GM12892 (cell line): ENCODE measurements at regions not wholly inside any gene's neighbourhood (a gene's known extent, or its start where the extent isn't known, plus 50 kb on each side); places are given as distances from the start of the nearest gene placed in this dataset.

Source experiments
- DNase-seq: peaks from one replicate; pipeline ENCODE4 v3.0.0; 2011; ENCODE audit not compliant: insufficient read length
- FAIRE-seq: peaks from 2 replicates; lab custom pipeline; 2011; peaks lifted over from hg19 to GRCh38; lab: Jason Lieb, UNC
- POLR2A ChIP-seq: IDR thresholded peaks from 2 replicates; pipeline ENCODE4 v1.6.1; 2011; ENCODE audit warnings: low read depth, low read length, control low read depth
- POLR2AphosphoS5 ChIP-seq: IDR thresholded peaks from 2 replicates; pipeline ENCODE4 v1.6.1; 2011; ENCODE audit warnings: low read depth, low read length, control low read depth
- TAF1 ChIP-seq: IDR thresholded peaks from 2 replicates; pipeline ENCODE4 v1.6.1; 2011; ENCODE audit warnings: low read depth, mild to moderate bottlenecking, control low read depth, low read length, borderline replicate concordance

GRCh38 chr5:85684351-85684750 lies 933.4 kb upstream of the COX7C start:
- DNase-seq (no peak), FAIRE-seq (no peak)
- TF ChIP-seq POLR2A (no peak), TAF1 (no peak), POLR2AphosphoS5 (no peak)

- TF ChIP-seq TAF1, result no peak
- no peak for TF ChIP-seq POLR2AphosphoS5
- TF ChIP-seq POLR2A, result no peak
- FAIRE-seq (no peak), DNase-seq (no peak)
Measured at GRCh38 chr5:85703296-85703695, 914.4 kb upstream of the COX7C start.

- FAIRE-seq, result no peak
- TF ChIP-seq POLR2AphosphoS5 (no peak), TAF1 (no peak), POLR2A (no peak)
- DNase-seq, result no peak
Measured at GRCh38 chr5:85709728-85710127, 908.0 kb upstream of the COX7C start.

GRCh38 chr5:85716344-85717202 lies 901.2 kb upstream of the COX7C start:
- TF ChIP-seq TAF1, result no peak
- no peak for TF ChIP-seq POLR2AphosphoS5
- DNase-seq (no peak), FAIRE-seq (no peak)

- no peak for FAIRE-seq
- DNase-seq, result no peak
- TF ChIP-seq POLR2AphosphoS5 (no peak), POLR2A (no peak), TAF1 (no peak)
Measured at GRCh38 chr5:85717203-85717563, 900.6 kb upstream of the COX7C start.

- no peak for DNase-seq
- FAIRE-seq, result no peak
- TF ChIP-seq POLR2AphosphoS5 (no peak), POLR2A (no peak), TAF1 (no peak)
Measured at GRCh38 chr5:85732185-85732584, 885.6 kb upstream of the COX7C start.

GRCh38 chr5:85741972-85742371 lies 875.8 kb upstream of the COX7C start:
- no peak for TF ChIP-seq POLR2A
- no peak for TF ChIP-seq TAF1
- no peak for TF ChIP-seq POLR2AphosphoS5
- FAIRE-seq, result no peak
- DNase-seq, result no peak

- TF ChIP-seq POLR2AphosphoS5 (no peak), POLR2A (no peak), TAF1 (no peak)
- no peak for FAIRE-seq
Measured at GRCh38 chr5:85760519-85760918, 857.2 kb upstream of the COX7C start.

GRCh38 chr5:85769347-85769746 lies 848.4 kb upstream of the COX7C start:
- FAIRE-seq (no peak), DNase-seq (no peak)
- TF ChIP-seq POLR2AphosphoS5 (no peak), POLR2A (no peak), TAF1 (no peak)

More at GRCh38 chr5:85760519-85760918, 857.2 kb upstream of the COX7C start:
- no peak for DNase-seq

- no peak for TF ChIP-seq POLR2A
- TF ChIP-seq POLR2AphosphoS5, result no peak
- FAIRE-seq (no peak), DNase-seq (no peak)
Measured at GRCh38 chr5:85784746-85785145, 833.0 kb upstream of the COX7C start.

- no peak for FAIRE-seq
- TF ChIP-seq TAF1, result no peak
- DNase-seq, result no peak
Measured at GRCh38 chr5:85813146-85813545, 804.6 kb upstream of the COX7C start.

- no peak for DNase-seq
- FAIRE-seq, result no peak
- TF ChIP-seq POLR2A (no peak), TAF1 (no peak)
Measured at GRCh38 chr5:85814596-85814995, 803.1 kb upstream of the COX7C start.
